ENCODE measurements at regions not wholly inside any gene's neighbourhood (a gene's known extent, or its start where the extent isn't known, plus 50 kb on each side); places are given as distances from the start of the nearest gene placed in this dataset.

DNA sequence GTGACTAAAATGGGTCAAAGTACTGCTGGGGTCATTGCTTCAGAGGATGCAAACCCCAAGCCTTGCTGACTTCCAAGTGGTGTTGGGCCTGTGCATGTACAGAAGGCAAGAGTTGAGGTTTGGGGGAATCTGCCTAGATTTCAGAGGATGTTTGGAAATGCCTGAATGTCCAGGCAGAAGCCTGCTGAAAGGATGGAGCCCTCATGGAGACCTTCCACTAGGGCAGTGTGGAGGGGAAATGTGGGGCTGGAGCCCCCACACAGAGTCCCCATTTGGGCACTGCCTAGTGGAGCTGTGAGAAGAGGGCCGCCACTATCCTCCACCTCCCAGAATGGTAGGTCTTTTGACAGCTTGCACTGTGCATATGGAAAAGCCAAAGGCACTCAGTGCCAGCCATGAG is 377.7 kb upstream of the TRPC7 start:
- TF ChIP-seq, protein P1, sequence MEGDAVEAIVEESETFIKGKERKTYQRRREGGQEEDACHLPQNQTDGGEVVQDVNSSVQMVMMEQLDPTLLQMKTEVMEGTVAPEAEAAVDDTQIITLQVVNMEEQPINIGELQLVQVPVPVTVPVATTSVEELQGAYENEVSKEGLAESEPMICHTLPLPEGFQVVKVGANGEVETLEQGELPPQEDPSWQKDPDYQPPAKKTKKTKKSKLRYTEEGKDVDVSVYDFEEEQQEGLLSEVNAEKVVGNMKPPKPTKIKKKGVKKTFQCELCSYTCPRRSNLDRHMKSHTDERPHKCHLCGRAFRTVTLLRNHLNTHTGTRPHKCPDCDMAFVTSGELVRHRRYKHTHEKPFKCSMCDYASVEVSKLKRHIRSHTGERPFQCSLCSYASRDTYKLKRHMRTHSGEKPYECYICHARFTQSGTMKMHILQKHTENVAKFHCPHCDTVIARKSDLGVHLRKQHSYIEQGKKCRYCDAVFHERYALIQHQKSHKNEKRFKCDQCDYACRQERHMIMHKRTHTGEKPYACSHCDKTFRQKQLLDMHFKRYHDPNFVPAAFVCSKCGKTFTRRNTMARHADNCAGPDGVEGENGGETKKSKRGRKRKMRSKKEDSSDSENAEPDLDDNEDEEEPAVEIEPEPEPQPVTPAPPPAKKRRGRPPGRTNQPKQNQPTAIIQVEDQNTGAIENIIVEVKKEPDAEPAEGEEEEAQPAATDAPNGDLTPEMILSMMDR (IDR thresholded peaks at IDR 0.05), result no peak
- no peak for TF ChIP-seq POLR2A (IDR thresholded peaks at IDR 0.05)

Measured in Peyer's patch (tissue), 4 donors.